GM18517 (cell line): ENCODE measurements at regions not wholly inside any gene's neighbourhood (a gene's known extent, or its start where the extent isn't known, plus 50 kb on each side); places are given as distances from the start of the nearest gene placed in this dataset.

Source experiments
- ATAC-seq: cut with Tn5 transposase; IDR thresholded peaks from one replicate; pipeline ENCODE4 v1.9.1; 2021; ENCODE audit warnings: mild to moderate bottlenecking, moderate library complexity; ENCODE audit not compliant: unreplicated experiment

- no peak for ATAC-seq
These were observed 52.2 kb downstream of the FAT3 start for GRCh38 chr11:92276773-92277172.

DNA sequence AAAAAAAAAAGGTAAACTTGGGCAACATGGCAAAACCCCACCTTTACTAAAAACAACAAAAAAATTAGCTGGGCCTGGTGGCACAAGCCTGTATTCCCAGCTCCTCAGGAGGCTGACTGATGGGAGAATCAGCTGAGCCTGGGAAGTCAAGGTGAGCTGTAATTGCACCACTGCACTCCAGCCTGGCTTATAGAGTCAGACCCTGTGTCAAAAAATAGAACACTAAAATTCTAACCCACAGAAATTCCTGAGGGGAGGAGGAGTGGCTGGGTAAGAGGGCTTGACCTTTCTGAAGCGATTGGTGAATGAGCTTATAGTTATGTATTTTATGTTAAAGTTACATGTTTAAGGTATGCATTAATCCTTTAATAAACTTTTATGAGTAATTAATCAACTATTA is 53.3 kb downstream of the FAT3 start:
- no peak for ATAC-seq

DNA sequence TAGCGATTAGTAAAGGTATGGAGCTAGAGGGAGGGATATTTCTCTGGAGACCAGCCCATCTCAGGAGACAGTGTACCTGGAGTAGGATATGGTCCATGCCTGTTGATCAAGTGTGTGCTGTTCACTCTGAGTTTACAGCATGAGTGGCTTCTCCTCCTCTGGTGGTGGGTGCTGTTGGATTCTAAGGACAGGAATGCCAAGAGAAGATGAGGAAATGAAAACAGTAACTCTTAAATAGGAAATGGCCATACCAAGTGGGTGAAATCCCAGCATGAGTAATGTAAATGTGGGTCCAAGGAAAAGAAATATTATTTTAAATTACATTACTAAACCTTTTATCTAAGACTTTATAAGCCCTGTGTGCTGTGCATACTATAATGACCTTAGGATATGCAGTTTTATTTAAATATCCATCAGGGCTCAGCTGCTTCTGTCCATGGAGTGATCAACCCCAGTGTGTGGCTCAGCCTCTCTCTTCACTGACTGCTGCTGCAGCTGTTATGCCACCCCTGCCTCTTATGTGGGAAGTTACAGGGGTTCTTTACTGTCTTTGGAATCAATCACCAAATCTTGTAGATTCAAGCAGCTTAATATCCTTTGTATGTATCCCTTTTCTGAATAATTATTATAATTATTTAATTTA is 54.3 kb downstream of the FAT3 start:
- no peak for ATAC-seq

- ATAC-seq = no peak
These were observed 59.5 kb downstream of the FAT3 start for GRCh38 chr11:92284107-92284506.

- ATAC-seq = no peak
These were observed 59.9 kb downstream of the FAT3 start for GRCh38 chr11:92284558-92284957.

DNA sequence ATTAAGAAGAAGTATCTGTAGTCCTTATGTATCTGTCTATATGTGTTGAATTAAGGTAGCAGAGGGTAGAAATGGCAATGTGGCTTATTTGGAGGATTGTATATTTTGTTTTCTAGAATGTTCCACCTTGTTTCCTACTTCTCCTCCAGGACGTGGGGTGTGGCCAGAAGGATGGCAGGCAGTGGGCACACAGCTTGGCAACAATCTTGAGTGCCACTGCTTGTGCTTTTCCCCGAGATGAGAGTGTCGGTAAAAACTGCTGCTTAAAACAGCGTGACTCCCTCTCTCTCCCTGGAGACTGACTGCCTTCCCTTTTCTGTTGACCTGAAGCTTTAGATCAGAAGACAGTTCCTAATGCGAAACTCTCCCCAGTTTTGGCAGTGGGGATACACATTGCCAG is 61.2 kb downstream of the FAT3 start:
- ATAC-seq = no peak

DNA sequence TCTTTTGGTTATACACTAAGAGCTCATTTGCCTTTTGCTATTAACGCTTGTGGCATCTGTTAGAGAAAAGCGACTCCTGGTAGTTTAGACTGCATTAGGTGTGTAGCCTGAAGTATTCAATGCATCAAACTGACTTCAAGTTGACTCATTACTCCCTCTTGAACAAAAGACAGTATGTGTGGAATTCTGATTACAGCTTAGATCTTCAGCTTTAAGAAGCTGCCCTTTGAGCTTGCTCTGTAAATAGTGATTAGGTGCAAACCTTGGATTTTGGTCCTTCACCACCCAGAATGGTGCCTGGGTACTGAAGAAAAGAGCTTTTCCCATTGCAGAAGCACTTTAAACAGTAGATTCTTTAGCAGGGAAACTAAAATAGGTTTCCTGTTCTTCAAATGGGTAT is 62.1 kb downstream of the FAT3 start:
- no peak for ATAC-seq

DNA sequence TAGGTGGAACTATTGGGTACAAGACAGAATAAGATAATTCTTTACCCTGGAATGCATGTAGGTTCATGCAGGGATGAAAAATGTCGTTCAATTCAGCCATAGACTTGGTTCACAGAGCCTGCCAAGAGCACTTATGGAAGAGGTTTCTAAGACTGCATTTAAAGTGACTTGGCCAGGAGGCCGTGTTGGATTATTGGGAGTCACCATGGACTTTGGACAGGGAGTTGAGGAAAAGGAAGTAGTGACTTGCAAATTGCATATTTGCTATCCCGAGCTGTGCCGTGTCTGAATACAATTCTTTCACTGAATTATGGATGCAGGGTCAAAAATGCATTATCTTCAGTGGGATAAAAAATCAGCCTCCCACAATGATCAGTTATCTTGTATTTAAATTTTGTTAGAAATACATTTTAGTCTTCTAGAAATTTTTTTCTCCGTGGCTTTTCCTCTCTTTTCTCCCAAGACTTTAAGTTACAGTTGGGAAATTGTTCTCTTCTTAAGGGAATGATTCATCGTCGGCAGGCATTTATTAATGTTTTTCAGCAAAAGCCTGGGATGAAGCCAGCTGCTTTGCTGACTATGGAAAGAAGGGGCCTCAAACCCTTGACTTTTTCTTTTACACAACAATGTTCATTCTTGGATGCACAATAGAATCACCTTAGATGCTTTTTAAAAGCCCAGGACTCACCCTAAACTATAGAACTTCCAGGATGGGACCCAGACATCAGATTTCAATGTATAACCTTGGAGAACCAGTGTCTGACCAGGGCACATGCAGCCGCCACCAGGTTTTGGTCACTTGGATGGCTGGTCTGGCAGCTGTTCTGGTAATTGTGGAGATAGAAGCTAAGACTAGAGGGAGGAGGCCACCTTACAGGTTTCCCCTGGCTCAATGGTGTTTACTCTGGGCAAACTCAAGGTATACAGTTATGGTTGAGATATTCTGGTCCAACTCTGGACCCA is 70.8 kb downstream of the FAT3 start:
- ATAC-seq = no peak

DNA sequence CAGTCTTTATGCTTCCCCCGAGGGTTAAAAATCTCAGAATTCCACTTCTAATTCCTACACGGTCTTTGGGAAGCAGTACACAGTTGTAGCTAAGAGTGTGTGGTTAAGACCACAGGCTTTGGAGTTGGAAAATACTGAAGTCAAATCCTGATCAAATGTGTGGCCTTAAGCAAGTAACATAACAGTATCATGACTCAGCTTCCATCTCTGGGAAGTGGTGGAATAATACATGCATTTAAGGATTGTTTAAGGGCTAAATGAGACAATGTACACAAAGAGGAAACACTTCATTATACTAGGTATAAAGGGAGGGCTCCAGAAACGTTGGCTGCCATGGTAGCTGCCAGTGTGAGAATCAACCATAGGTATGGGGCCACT is 71.5 kb downstream of the FAT3 start:
- no peak for ATAC-seq

DNA sequence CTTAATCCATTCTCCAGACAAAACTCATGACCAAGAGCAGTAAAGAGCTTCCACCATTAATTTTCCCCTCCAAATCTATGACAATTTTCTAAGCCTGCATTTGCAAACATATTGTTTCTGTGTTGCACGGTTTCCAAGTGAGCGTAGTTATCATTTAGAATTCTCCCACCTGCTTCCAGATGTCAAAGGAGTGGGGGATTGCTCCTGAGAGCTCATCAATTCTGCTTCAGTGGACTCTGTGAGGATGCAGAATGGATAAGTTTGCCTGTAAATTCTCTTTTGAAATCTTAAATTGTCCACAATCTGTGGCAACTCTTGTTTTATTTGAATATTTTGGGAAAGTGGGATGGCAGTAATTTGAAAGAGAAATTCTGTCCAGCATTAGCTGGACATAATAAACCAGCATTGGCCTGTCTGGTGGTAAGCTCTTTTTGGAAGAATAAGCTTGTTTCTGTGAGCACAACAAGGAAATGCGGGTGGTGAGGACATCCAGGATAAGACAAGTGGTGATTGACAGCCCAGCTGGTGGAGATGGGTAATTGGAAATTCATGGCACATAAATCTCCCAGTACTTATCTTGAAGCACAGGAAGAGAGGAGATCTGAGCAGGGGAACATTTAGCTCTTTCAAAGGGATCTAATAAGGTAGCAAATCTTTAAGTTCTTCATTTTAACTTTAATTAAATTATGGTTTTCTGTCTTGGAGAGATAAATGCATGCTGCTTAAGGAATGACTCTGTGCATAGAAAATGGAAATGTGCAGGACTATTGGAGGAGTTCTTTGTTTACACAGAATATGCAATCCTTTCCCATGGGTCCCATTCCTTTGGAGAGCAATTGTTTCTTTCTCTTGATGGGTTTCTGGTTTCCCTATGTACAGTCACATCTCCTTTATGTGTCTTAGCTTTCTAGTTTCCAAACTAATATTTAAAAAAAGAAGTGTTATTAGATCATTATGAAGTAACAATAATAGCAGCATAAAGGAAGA is 73.2 kb downstream of the FAT3 start:
- ATAC-seq = no peak

DNA sequence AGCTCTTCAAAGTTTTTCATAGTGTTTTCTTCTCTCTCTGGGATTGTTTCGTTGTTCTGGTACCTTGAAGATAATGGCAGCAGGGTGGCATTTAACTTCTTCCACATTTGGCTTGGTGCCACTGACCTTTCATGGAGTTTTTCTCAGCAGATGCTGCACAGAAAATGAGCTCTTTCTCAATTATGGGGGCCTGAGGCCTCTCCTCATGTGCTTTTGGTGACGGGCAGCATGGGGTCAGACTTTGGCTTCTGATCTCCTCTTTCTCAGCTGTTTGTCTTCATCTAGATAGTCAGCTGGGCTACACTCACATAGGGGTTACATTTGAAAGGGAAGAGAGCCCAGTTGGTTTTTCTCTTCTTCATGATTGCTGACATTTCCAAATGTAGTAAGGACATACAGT is 76.3 kb downstream of the FAT3 start:
- no peak for ATAC-seq

- no peak for ATAC-seq
These were observed 78.2 kb downstream of the FAT3 start for GRCh38 chr11:92302770-92303169.

DNA sequence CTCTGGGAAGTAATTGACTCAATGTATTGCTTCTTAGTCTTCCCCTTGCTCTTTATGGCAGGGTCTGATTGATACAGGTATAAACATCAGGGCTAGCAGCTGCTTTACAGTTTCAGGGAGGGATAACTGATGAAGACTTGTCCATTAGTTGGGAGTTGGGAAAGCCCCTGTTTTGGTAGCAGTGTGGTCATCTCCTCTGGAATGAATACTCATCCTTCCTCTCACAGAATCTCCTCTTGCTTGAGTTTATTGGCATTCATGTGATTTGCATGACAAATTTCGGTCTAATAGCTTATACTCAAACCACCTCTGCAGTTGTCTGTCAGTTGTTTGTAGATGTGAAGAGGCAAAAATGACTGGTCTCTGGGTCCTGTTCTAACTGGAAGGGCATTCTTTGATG is 79.7 kb downstream of the FAT3 start:
- no peak for ATAC-seq

- no peak for ATAC-seq
These were observed 82.4 kb downstream of the FAT3 start for GRCh38 chr11:92306966-92307510.

DNA sequence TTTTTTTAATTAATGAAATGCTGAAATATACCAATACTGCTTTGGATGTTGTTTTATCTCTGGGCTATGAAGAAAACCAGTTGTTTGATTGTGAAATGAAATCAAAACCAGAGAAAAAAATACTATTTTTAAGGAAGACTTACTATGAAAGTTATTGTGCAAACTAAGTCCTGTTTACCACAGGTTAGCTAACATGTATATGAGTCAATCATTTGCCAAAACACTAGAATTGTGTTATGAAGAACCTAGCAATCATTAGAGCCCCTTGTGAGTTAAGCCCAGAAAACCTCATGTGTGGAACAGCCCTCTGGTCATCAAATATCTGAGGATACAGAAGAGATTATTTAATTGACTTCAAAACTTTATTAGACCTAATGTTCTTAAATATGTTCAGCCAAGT is 83.7 kb downstream of the FAT3 start:
- ATAC-seq = no peak

DNA sequence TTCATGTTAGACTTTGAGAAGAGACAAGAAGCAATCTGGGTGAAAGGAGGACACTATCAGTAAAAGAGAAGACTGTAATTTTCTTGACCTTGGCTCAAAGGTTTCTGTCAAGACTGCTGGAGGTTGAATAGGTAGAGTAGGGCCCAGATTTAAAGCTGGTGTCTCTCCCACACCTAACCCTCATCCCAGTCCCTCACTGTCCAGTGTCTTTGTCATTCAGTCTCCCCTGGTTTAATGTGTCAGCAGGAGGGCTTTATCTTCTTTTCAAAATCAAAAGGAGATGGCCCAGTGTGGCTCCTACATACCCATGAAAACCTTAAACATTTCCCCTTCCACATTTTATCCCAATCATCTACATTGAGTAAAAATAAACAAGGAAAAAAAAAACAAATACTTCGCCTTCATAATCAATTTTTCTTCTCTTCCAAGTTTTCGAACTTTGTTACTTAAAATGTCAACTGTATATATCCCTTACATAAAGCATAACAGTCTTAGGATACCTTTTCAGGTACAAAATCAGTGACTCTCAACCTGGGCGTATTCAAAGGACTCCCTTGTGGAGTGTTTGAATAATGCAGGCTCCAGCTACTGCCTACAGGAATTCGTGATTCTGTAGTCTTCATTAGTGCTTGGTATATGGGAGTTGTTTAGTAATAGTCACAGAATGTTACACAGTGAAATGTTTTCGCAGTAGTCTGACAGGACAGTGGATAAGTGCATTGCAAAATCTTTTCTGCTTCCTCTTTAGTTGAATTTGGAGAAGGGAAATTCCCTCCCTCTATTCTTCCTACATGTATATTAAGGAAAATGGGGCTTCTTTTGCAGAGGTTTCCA is 87.2 kb downstream of the FAT3 start:
- no peak for ATAC-seq

- no peak for ATAC-seq
These were observed 89.2 kb downstream of the FAT3 start for GRCh38 chr11:92313784-92314183.

DNA sequence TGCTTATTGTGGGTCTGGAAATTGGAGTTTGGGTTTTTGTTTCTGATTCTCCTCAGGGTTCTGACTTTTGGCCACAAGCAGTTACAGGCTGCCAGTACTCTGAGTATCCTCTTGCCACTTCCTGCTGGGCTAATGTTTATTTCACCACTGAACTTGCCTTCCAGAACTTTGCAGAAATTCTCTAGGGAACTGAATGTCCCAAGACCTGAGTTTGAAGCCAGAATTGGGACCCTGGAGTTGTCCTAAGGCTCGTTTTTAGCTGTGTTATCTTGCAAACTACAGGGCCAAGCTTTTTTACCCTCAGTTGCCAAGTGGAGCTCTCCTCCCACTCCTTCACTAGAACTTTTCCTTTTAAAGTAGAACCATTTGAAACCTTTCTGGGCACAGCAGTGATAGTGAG is 89.9 kb downstream of the FAT3 start:
- ATAC-seq = no peak

DNA sequence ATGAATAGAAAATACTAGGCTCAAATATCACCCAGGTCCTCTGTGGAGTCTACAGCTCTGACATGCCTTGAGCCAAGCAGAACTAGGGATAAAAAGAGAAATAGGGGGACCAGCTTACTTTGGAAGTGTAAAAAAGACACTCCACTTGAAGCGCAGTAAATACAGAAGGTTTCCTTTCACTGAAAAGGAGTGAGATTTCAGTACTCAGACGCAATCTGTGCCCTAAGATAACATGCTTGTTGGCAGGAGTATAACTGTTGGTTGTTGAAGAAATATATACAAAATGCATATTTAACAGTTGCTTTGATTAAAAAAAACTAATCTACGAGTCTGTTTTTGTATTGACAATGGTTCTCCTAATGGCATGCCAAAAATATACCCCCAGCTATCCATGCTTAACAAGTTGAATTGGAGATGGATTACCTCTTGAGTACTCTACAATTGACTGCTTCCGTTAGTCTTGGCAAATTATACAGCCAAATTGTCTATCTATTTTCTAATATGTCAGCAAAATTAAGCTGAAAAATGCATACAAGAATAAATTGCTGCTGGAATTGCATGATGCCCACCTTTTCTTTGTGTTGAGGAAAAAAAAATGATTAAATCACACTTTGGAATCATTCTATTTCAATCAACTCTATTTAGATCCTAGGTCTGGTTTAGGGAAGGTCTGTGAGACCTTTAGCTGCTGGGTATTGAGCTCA is 91.6 kb downstream of the FAT3 start:
- ATAC-seq = no peak
